ENCODE measurements at regions not wholly inside any gene's neighbourhood (a gene's known extent, or its start where the extent isn't known, plus 50 kb on each side); places are given as distances from the start of the nearest gene placed in this dataset.

- H3K4me3 Mint-ChIP-seq: no peak overlapping the region
- peaks cover 3% of the 10 kb centered on the region for H3K9me3 Mint-ChIP-seq
- H3K36me3 Mint-ChIP-seq: no peaks in the 10 kb centered on the region
- TF ChIP-seq CTCF (conservative IDR thresholded peaks at IDR 0.05): no peak
- H3K4me1 Mint-ChIP-seq (ENCODE audit: unreplicated experiment): peaks cover 11% of the 10 kb centered on the region
- no peak overlapping the region for H3K27ac Mint-ChIP-seq
- no peak for DNase-seq (ENCODE audit: extremely low spot score, unreplicated experiment)
- no peaks in the 10 kb centered on the region for H3K27me3 Mint-ChIP-seq
Observed at GRCh38 chrX:107563824-107564223, 64.5 kb upstream of the PRPS1 start.

DNA sequence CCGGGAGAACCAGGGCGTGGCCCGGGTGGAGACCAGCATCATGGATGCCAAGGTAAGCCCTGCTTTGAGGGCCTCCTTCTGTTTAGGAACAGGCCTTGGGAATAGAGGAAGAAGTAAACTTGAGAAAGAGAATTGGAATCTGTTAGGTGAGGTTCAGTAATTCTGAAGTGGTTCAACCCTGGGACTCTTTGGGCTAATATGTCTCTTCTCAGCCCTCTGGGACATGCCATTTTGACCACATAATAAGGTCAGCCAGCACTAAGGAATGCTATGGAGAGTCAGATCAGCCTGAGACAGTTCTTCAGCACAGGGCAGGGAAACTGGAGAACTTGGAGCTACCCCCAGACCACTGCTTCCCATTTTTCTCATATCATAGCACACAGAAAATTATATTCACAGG lies 63.3 kb upstream of the PRPS1 start:
- Mint-ChIP-seq H3K36me3 (no peaks in the 10 kb centered on the region), H3K27ac (no peak overlapping the region), H3K9me3 (peaks cover 3% of the 10 kb centered on the region), H3K4me1 (ENCODE audit: unreplicated experiment) (peaks cover 11% of the 10 kb centered on the region), H3K4me3 (no peak overlapping the region), H3K27me3 (no peaks in the 10 kb centered on the region)
- DNase-seq (ENCODE audit: extremely low spot score, unreplicated experiment): no peak
- no peak for TF ChIP-seq CTCF (conservative IDR thresholded peaks at IDR 0.05)

DNA sequence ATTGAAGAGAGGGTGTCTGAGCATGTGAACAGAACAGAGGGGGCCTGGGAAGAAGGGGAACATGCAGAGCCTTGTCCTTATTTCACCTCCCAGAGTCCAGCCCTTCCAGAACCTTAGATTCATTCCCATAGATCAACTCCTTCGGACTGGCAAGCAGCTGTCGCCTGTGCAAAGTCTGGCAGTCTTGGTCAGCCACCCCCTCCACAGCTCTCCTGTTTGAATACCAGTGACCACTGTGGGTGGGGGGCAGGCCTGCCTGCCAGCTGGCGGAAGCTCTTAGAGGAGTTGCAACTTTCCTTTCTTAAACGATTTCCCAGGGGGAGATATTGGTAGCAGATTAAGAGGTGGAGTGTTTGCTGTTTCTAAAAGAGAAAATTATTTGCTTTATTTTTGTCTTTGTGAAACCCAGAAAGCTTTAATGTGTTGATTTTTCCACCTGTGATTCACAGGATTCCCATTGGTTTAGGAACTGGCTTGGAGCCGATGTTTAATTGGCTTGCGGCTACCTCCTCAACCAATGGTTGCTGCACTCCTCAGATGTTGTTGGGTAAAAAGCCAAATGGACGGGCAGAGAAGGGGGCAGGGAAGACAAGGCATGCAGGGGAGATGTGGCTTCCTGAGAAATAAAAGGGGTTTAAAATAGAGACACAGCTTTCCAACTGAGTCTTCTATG lies 62.2 kb upstream of the PRPS1 start:
- Mint-ChIP-seq H3K36me3 (no peaks in the 10 kb centered on the region), H3K27me3 (no peaks in the 10 kb centered on the region), H3K4me1 (ENCODE audit: unreplicated experiment) (peaks cover 11% of the 10 kb centered on the region), H3K4me3 (no peak overlapping the region), H3K9me3 (peaks cover 3% of the 10 kb centered on the region), H3K27ac (no peak overlapping the region)
- TF ChIP-seq CTCF (conservative IDR thresholded peaks at IDR 0.05): no peak
- no peak for DNase-seq (ENCODE audit: extremely low spot score, unreplicated experiment)

DNA sequence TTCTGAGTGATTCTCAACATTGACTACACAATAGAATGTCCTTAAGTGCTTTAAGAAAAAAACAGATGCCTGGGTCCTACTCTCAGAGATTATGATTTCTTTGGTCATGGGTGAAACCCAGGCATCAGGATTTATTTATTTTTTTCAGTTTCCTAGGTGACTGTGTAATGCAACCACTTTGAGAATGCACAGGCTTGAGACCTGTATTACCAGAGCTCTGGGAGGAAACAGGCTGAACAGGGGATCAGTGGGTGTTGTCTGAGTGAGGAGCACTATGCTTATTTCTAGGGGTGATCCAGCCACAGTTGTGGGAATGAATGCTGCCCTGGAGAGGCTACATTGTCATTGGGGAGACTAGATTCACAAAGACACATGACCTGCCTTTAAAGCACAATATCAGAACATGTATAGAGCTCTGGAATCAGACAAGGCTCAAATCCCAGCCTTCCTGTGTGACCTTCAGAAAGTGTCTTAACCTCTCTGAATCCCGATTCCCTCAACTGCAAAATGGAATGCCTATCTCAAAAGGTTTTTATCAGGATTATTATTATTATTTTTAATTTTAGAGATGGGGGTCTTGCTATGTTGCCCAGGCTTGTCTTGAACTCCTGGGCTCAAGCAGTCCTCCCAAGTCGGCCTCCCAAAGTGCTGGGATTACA lies 61.6 kb upstream of the PRPS1 start:
- H3K4me1 Mint-ChIP-seq (ENCODE audit: unreplicated experiment): peaks cover 7% of the 10 kb centered on the region
- no peaks in the 10 kb centered on the region for H3K36me3 Mint-ChIP-seq
- peaks cover 3% of the 10 kb centered on the region for H3K9me3 Mint-ChIP-seq
- H3K27me3 Mint-ChIP-seq: no peaks in the 10 kb centered on the region
- no peak for DNase-seq (ENCODE audit: extremely low spot score, unreplicated experiment)
- no peak overlapping the region for H3K4me3 Mint-ChIP-seq
- no peak overlapping the region for H3K27ac Mint-ChIP-seq
- no peak for TF ChIP-seq CTCF (conservative IDR thresholded peaks at IDR 0.05)

- no peaks in the 10 kb centered on the region for H3K36me3 Mint-ChIP-seq
- H3K27me3 Mint-ChIP-seq: no peaks in the 10 kb centered on the region
- H3K27ac Mint-ChIP-seq: peak overlapping the region; percentile 0
- no peak for DNase-seq (ENCODE audit: extremely low spot score, unreplicated experiment)
- no peak overlapping the region for H3K4me3 Mint-ChIP-seq
- no peak for TF ChIP-seq CTCF (conservative IDR thresholded peaks at IDR 0.05)
- H3K9me3 Mint-ChIP-seq: peaks cover 3% of the 10 kb centered on the region
- H3K4me1 Mint-ChIP-seq (ENCODE audit: unreplicated experiment): peaks cover 6% of the 10 kb centered on the region
Observed at GRCh38 chrX:107567370-107567769, 60.9 kb upstream of the PRPS1 start.
